HEK293T (cell line): ENCODE measurements at regions not wholly inside any gene's neighbourhood (a gene's known extent, or its start where the extent isn't known, plus 50 kb on each side); places are given as distances from the start of the nearest gene placed in this dataset.

ENCODE experiments used
- CTBP1 ChIP-seq: fragments of 450-650 bp; IDR thresholded peaks from 2 replicates; pipeline ENCODE4 v1.6.1; 2016; ENCODE audit warnings: borderline replicate concordance
- L3MBTL2 ChIP-seq: fragments of 450-650 bp; conservative IDR thresholded peaks from 2 replicates; pipeline ENCODE4 v1.6.1; 2016; ENCODE audit warnings: mild to moderate bottlenecking
- LEF1 ChIP-seq: fragments of 450-650 bp; IDR thresholded peaks from 2 replicates; pipeline ENCODE4 v1.6.1; 2017; ENCODE audit warnings: mild to moderate bottlenecking, borderline replicate concordance
- SP1 ChIP-seq: fragments of 450-650 bp; IDR thresholded peaks from 2 replicates; pipeline ENCODE4 v1.6.1; 2017
- ZNF384 ChIP-seq: fragments of 450-650 bp; IDR thresholded peaks from 2 replicates; pipeline ENCODE4 v1.6.1; 2016

DNA sequence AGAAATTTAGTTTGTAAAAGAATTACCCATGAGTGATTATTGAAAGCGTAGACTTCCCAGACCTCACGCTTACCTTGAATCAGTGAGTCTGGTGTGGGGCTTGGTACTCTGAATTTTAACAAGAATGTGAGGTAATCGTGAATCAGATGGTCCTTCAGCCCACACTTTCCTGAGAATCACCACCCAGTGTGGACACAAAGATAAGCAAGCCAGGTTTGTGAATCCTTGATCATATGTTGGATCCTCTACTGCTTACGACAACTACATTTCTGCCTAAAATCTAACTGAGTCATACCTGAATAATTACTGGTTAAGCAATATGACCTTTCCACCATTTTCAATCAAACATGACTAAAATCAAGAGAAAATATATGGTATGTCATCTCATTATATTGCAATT is 589.3 kb downstream of the TFAP2A start:
- TF ChIP-seq ZNF384 (no peak), CTBP1 (no peak), SP1 (no peak), LEF1 (no peak), L3MBTL2 (no peak)
